ENCODE measurements at regions not wholly inside any gene's neighbourhood (a gene's known extent, or its start where the extent isn't known, plus 50 kb on each side); places are given as distances from the start of the nearest gene placed in this dataset.
"Not testable (repeated sequence)": the region's sequence is repeated elsewhere in the genome, so short reads cannot be mapped to it uniquely, and the experiment has no call there.

DNA sequence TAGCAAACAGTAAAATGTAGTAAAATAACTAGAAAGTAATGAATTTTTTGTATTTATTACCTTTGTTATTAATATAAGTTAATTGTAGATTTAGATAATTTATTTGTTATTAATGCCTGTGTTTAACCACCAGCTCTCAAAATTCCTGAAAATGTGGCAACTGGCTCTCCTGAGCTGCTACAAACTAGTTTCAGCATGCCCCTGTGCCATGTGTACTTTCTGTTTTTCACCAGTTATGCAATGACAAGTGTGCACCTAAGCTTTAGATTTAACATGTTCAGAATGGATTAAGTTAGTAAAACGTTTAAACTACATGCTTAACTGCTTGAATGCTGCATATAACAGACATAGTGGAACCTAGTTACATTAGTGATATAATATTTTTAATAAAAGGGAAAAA lies 88.1 kb downstream of the POSTN start:
- no peak for DNase-seq

DNA sequence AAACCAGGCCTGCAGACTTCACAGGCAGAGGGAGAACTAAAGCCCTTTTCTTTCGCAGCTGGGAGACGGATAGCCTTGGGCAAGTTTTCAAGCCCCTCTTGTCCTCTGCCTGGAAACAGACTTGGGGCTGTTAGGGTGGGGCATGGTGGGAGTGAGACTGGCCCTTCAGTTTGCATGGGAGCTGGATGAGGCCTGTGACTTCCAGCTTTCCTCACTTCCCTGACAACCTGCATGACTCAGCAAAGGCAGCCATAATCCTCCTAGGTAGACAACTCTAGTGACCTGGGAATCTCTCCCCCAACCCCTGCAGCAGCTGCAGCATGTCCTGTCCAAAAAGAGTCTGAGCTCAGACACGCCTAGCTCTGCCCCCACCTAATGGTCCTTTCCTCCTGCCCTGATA lies 93.0 kb downstream of the POSTN start:
- no peak for DNase-seq

DNA sequence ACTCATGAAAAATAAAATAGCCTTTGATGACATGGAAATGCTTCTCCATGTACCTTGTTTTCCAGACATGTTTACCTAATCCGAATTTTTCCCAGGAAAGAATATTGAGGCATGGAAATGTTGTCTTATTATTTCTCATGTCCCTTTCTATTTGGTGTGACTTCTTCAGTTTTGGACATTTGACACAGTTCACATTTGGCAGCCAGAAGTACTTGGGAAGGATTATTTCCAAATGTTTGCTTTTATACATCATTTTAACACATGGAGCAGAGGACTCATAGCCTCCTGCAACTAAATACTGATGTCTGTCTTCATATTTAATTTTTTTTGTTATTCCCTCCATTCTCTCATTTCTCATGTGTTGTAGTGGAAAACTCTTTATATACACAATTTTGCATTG lies 94.3 kb downstream of the POSTN start:
- DNase-seq: no peak

DNA sequence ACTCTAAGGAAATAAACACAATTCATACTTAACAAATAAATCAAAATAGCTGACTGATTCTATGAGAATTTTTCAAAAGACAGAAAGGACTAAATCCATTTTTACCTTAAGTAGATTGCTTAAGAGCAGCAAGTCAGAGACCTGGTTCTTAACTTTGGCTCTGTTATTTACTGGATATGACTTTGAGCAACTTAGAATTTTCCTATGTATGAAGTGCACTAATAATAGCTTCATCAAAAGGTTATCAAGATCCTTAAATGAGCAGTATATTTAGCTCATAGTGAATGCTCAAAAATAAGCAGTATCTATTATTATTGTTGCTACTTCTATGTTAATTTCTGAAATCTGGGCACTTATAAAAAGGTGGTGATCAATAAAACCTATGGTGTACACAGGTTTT lies 95.3 kb downstream of the POSTN start:
- no peak for DNase-seq

DNA sequence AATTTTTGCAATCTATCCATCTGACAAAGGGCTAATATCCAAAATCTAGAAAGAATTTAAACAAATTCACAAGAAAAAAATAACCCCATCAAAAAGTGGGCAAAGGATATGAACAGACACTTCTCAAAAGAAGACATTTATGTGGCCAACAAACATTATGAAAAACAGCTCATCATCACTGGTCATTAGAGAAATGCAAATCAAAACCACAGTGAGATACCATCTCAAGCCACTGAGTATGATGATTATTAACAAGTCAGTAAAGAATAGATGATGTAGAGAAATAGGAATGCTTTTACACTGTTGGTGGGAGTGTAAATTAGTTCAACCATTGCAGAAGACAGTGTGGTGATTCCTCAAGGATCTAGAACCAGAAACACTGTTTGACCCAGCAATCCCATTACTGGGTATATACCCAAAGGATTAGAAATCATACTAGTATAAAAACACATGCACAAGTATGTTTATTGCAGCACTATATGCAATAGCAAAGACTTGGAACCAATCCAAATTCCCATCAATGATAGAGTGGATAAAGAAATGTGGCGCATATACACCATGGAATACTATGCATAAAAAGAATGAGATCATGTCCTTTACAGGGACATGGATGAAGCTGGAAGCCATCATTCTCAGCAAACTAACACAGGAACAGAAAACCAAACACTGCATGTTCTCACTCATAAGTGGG lies 96.1 kb downstream of the POSTN start:
- not testable (repeated sequence) for DNase-seq

DNA sequence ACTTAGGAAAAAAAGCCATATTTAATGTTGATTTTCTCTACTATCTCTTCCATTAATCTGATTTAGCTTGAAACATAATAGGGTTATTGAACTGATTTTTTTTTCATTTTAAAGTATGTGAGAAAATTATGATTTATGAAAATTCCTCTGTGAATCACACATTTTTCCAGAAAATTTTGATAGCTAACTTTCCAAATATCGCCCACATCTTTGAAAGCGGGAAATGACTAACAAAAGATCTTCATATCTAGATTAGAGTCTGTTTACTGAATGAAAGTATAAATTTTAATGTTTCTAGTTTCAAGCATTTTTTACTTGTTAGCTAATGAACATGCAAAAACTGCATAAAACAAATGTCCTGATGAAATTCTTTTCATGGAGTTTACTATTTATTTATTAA lies 97.4 kb downstream of the POSTN start:
- DNase-seq: no peak

DNA sequence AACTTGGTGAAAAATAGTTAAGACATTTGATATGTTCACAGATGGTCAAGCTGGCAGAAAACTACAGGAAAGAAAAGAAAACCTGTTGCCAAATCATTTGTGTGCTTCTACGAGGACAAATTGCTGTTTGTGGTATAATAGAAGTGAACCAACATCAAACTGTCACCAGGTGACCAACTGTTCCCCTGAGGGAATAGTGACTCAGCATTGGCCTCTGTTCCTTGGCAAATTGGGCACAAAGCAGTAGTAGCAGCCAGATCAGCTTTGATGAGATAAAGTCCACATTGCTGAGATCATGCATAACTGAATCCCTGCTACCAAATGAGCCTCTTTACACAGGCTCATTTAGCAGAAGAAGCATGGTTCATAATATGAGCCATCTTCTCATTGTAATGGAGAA lies 103.5 kb downstream of the POSTN start:
- peak; percentile 75 for DNase-seq

DNA sequence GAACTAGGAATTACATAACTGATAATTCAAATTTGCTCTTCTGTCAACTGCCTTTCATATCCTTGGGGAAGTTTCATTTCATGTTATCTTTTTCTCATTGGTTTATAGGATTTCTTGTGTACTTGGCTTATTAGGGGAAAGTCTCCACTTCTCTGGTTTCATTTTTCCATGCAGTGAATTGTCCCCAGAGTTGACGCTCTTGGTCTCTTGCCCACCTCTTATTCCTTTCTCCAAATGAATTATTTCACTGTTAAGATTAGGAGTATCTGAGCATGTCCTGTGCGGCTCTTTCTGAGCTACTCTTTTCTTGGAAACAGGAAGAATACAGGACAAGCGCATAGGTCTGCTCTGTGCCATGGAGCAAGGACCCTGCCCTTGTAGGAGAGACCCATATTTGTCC lies 104.8 kb downstream of the POSTN start:
- DNase-seq: no peak

DNA sequence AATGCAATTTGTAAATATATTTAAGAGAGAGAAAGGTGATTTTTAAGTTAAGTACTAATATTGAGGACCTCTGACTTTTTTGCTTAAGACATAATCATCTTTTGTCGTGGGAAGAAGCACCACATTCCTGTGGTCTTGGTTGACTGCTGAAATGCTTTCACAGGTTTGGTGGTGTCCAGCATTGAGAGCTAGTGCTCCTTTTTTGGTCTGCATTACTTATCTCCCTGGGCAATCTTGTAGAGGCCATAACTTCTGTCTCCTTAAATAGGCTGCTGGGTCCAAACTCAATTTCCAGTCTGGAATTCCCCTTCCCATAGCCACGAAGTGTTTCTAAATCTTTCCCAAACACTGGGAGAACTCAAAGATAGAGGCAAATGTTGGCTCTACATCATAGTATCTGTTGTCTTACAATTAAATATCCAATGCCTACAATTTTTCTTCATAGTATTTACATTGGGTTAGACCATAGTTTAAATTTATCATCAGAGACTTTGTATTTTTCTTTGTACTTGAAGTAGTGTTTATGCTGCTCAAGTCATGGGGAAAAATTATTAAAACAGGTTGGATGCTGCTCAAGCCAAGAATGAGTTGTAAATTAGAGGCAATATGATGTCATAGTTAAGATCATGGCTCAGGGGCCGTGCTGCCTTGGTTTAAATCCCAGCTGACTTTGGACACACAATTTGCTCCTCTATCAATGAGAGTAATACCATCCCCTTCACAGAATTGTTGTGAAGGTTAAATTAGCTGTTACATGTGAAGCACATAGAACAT lies 105.6 kb downstream of the POSTN start:
- DNase-seq: peak; percentile 99

DNA sequence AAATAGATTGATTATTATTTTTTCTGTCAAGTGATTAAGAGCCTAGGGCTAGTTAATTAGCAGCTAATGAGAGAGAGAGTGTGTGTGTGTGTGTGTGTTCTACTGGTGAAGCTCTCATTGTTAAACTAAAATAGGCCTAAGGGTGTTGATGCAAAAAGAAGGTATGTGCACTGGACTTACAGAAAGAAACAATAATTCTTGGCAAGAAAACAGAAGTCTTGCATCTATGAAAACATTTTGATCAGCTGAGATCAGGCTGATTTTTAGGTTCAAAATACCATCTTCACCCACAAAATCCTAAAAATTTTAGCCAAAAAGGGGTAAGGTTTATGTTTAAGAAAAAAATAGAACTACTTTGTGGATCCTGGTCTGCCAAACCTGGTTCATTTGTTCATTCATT lies 106.5 kb downstream of the POSTN start:
- DNase-seq: peak; percentile 94

DNA sequence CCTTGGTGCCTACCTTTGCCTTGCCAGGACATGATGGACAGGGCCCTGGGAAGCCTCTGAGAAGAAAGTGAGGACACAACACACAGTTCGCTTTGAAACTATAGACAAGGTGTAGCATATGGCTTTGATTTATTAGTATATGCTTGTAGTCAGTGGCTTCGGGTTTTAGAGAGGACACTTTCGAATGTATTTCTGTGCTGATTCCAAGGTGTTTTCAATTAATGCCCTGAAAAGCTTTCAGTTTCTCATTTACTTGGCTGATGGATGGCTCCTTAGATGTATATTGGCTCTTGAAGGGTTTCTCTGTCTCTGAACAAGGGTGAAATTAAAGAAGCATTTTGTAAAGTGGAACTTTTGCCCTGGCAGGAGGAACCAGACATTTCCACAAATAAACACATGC lies 106.9 kb downstream of the POSTN start:
- peak; percentile 52 for DNase-seq

DNA sequence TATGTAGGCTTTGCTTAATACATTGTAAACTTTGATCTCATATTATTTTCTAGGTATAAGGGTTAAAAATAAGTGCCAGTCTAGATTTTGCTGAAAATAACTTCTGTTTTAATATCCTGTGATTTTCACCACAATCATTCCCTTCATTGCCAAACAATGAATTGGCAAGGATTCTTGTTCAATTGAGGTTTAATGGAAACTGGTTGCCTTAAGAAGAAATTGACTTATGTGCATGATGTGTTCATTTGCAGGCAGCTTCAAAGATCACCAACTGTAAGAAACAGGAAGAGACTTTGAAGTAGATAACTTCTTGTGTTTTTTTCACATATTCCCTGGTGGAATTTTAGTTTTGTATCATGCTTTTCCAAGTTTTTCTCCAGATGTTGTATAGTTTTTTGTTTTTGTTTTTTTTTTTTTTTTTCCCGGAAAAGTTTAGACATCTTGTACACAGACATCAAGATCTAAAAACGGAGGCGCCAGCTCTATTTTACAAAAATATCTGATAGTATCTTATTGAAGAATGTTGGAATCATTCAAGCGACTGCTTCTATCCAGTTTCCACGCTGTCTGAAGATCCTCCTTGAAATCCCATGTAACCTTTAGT lies 108.3 kb downstream of the POSTN start:
- peak; percentile 56 for DNase-seq

DNA sequence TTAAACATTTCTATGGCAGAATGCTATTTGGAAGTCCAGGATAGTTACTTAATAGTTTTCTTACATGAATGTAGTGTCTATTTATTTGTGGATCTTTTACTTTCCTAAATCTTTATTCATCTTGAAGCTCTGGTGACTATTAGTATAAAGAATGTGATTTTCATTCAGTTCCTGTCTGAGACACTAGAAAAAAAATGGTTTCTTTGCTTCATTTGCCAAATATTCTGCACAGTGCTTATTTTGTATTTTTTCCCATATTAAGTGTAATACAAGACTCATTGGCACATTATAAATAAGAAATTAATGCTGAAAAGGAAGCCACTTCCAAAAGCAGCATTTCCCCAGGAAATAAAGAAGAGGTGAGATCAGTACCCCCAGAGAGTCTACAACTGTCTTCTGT lies 109.8 kb downstream of the POSTN start:
- DNase-seq: peak; percentile 85

DNA sequence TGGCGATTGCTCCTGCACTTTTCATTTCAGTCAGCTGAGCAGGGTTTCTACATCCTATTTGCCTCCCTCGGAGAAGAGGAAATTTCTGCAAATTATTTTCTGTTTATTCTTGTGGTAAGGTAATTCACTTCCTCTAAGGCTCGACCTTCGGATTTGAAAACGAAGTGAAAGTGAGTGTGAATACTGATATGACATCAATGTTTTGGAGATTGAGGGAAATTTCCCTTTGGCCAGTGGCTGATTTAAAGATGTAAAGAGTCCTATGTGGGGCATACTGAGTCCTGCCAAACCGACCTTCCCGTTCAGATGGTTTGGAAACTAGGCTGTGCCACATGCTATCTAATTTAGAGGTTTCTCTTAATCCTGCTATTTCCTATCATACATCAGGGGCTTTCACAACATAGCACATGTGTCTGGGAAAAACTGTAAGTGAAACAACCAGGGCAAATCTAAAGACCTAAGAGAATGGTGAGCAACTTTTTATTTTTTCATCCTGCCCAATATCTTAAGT lies 112.3 kb downstream of the POSTN start:
- peak; percentile 58 for DNase-seq

DNA sequence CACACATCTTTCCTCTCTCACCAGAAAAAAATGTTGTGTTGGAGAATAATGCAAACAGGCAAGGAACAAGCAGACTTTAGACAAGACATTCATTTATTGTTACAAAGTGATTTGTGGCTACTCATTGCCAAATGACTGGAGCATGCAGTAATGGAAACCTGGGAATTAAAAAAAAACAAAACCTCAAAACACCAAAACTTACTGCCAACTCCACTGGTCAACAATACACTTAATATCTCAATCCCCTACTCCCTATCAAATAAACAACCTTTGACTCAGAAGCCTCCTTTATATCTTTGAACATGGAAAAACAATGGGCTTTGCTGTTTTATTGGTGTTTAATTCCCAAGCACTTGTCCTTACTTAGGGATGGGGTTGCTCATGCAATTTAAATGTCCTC lies 112.8 kb downstream of the POSTN start:
- peak; percentile 71 for DNase-seq

DNA sequence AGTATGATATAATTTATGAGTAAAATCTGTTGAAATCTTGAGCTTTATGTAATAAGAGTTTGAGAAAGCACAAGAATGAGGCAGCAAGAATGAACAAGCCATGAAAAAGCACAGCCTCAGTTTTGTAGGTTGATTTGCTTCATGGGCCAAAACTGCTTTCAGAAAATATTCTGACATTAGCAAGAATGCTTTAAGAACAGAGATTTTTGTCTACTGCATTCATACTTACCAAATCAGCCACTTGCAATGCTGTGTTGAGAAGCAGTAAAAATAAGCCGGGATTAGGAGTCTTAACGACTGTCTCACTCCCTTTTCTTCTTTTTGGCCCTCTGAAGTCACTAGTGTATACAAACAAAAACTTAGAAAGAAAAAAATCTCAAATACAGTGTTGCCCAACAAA lies 114.5 kb downstream of the POSTN start:
- no peak for DNase-seq

DNA sequence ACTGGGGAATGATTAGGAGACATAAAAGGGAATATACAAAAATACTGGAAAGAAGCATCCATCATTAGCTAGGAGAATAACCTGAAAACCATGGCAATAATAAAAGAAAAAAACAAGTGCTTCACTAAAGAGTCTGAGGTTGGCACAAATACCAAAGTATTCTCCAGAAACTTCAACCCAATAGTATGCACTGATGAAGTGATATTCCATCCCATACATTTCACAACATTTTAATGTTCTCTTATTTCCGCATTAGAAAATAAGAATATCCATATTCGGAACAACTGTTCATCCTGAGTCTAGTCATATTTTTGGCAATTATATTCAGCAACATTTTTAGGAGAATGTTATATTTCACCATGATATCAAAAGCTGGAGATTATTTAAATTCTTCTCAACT lies 116.2 kb downstream of the POSTN start:
- no peak for DNase-seq

DNA sequence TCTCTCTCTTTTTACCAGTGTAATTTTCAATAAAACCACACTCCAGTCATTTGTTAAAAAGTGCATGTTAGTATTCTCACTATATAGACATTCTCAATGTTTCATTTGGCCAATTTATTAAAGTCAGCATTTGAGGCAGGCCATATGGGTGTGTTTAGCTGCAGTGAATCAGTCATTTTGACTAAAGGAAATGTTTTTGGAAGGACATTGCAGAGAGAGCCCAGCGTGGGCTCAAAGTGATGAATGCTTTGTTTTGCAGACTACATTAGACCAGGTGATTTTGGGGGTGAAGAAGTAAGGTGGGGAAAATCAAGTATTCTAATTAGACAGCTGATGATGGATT lies 116.7 kb downstream of the POSTN start:
- DNase-seq: no peak

DNA sequence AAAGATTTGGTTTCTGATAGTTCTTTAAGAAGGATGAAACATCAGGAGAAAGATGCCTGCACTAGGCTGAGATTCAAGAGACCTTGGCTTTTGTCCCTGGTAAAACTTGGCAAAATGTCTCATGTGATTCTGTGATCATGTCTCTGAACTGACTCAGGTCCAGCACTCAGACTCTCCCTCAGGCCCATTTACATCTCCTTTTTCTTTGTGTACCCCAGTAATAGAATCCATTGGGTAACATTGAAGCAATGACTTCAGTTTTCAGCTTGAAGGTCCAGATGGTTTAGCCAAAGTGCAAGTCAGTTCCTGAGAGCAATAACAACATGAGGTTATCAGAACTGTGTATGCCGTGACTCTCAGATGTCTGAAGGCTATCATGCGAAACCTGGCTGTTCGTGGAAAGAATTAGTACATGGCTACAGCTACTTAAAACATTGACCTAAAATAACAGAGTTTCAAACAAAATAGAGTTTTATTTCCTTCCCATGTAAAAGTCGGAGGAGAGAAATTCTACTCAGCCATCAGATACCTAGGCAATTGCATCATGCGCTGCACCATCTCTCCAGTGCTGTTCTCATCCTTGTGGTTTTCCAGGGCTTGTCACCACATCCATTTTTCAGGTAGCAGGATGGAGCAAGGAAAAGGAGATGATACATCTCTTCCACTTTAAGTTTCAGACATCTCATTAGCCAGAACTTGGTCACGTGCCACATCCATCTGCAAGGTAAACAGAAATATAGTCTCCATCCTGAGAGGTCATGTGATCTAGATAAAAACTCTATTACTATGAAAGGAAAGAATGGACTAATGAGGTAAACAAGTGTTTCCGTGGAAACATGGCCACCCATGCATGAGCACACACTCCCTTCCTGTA lies 117.3 kb downstream of the POSTN start:
- DNase-seq: peak; percentile 94

DNA sequence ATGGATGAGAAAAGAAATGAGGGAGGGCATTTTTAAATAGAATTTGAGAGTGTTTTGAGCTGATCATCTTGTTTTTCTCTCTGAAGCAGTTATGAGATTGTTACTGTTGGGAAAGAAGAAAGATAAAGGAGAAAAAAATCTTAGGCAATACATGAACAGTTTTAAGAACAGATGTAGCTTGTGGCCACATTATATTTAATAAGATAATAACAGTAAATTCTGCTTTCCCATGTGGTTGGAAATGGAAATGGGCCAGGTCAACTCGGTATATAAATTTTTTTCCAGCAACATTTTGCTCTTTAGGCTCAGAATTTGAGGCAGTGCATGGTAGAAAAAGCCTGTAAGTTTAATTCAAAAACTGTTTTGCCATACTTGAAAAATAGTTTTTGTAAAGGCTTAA lies 118.7 kb downstream of the POSTN start:
- no peak for DNase-seq

DNA sequence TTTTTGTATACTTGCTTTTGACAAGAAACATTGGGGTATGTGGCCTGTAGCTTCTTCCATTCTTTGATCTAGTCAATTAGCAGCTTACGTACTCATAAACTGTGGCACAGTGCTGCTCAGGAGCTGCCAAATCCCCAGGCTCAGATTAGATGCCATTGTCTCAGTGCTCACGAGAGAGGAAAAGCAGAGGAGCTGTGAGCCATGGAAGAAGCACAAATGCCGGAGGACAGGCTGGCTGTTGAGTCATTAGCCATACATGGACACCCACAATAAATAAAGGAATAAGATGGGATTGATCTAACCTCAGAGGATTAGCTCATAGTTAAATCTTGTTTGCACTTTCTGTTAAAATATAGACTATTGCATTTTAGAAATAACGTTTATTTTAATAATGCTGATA lies 121.7 kb downstream of the POSTN start:
- DNase-seq: peak; percentile 90

DNA sequence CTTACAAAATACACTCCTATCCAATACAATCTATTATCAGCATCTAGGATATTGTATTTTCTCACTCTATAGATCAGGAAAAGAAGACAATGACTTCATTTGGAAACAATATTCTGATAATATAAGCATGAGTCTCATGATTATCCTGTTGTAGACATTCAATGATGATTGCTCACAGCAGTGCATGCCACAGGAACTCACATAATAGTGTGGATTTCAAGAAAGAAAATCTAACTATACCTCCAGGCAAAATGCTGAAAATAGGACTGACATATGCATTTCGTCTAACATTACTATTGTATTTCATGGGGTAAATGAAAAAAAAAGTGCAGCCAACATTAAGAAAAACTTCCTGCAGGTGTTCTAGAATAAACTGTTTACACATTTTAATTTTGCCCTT lies 122.6 kb downstream of the POSTN start:
- DNase-seq: peak; percentile 89

DNA sequence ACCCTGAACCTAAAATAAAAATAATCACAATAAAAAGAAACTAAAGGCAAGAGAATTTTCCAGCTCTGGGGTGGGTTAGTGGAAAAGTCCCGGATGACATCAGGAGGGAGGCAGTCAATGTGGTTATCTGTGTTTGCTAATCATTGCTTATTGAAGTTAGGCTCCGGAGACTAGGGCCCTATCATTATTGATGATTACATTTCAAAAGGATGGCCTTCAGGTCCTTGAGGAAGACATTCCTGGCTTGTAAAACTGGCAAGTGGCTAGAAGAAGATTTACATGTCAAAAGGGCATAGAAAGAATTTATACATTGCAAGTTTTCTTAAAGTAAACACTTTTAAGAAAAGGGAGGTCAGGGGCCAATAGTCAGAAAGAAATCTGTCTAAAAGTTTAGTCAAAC lies 123.4 kb downstream of the POSTN start:
- DNase-seq: no peak
